OCI-LY1 (cell line): ENCODE measurements at regions not wholly inside any gene's neighbourhood (a gene's known extent, or its start where the extent isn't known, plus 50 kb on each side); places are given as distances from the start of the nearest gene placed in this dataset.

Experiments
- H2AFZ ChIP-seq: fragments of 200-600 bp; sonication (generic), shearing (Covaris generic); 2 replicates; pipeline ENCODE4 v1.6.0; 2014; ENCODE audit warnings: antibody characterized with exemption, mild to moderate bottlenecking, low read length
- H3F3A ChIP-seq: fragments of 200-600 bp; sonication (generic), shearing (Covaris generic); 2 replicates; pipeline ENCODE4 v1.6.0; 2014; ENCODE audit warnings: mild to moderate bottlenecking, antibody characterized with exemption, low read length, moderate library complexity; ENCODE audit not compliant: insufficient read depth
- H3K27ac ChIP-seq: fragments of 200-600 bp; sonication (generic); 2 replicates; pipeline ENCODE4 v1.5.1; 2014; ENCODE audit warnings: low read length, mixed run types, mild to moderate bottlenecking, low read depth; ENCODE audit not compliant: poor library complexity, severe bottlenecking
- H3K27me3 ChIP-seq: fragments of 200-600 bp; sonication (generic); 2 replicates; pipeline ENCODE4 v1.6.0; 2014; ENCODE audit warnings: antibody characterized with exemption, mild to moderate bottlenecking, low read length, moderate library complexity; ENCODE audit not compliant: insufficient read depth
- H3K36me3 ChIP-seq: fragments of 200-600 bp; sonication (generic); 2 replicates; pipeline ENCODE4 v1.6.1; 2014; ENCODE audit warnings: mild to moderate bottlenecking, antibody characterized with exemption, low read length, moderate library complexity, mixed read lengths; ENCODE audit not compliant: insufficient read depth
- H3K4me1 ChIP-seq: fragments of 200-600 bp; sonication (generic); 2 replicates; pipeline ENCODE4 v1.5.1; 2014; ENCODE audit warnings: mild to moderate bottlenecking, low read length, moderate library complexity; ENCODE audit not compliant: insufficient read depth, severe bottlenecking
- H3K4me2 ChIP-seq: fragments of 200-600 bp; sonication (generic), shearing (Covaris generic); 2 replicates; pipeline ENCODE4 v1.6.1; 2014; ENCODE audit warnings: low read length
- H3K4me3 ChIP-seq: fragments of 200-600 bp; sonication (generic); 2 replicates; pipeline ENCODE4 v1.5.1; 2014; ENCODE audit warnings: low read length, low read depth, mild to moderate bottlenecking, mixed read lengths; ENCODE audit not compliant: poor library complexity, severe bottlenecking
- H3K79me2 ChIP-seq: fragments of 200-600 bp; shearing (Covaris generic); 2 replicates; pipeline ENCODE4 v1.6.1; 2016; ENCODE audit warnings: mixed run types, low read length, mixed read lengths; ENCODE audit not compliant: insufficient read depth
- H3K9ac ChIP-seq: fragments of 200-600 bp; sonication (generic), shearing (Covaris generic); 2 replicates; pipeline ENCODE4 v1.6.1; 2014; ENCODE audit warnings: mild to moderate bottlenecking, low read length, mixed read lengths
- H3K9me2 ChIP-seq: fragments of 200-600 bp; sonication (generic), shearing (Covaris generic); 2 replicates; pipeline ENCODE4 v1.6.1; 2014; ENCODE audit warnings: low read depth, mild to moderate bottlenecking, low read length, mixed read lengths
- H3K9me3 ChIP-seq: fragments of 200-600 bp; shearing (Covaris generic); 2 replicates; pipeline ENCODE4 v1.6.1; 2014; ENCODE audit warnings: low read length, mixed read lengths
- H4K20me1 ChIP-seq: fragments of 200-600 bp; sonication (generic), shearing (Covaris generic); 2 replicates; pipeline ENCODE4 v1.6.0; 2016; ENCODE audit warnings: mild to moderate bottlenecking, low read length; ENCODE audit not compliant: insufficient read depth
- EZH2 ChIP-seq: fragments of 200-600 bp; sonication (generic), shearing (Covaris generic); IDR thresholded peaks from 2 replicates; pipeline ENCODE4 v1.8.0; 2017; ENCODE audit warnings: borderline replicate concordance, mixed run types, mild to moderate bottlenecking, antibody characterized with exemption, low read length, moderate library complexity, mixed read lengths
- TF ChIP-seq, protein P1 (sequence below): fragments of 200-600 bp; sonication (generic), shearing (Covaris generic); IDR thresholded peaks from 2 replicates; pipeline ENCODE4 v1.5.1; 2017; ENCODE audit warnings: mild to moderate bottlenecking, antibody characterized with exemption, low read length, moderate library complexity, mixed read lengths

DNA sequence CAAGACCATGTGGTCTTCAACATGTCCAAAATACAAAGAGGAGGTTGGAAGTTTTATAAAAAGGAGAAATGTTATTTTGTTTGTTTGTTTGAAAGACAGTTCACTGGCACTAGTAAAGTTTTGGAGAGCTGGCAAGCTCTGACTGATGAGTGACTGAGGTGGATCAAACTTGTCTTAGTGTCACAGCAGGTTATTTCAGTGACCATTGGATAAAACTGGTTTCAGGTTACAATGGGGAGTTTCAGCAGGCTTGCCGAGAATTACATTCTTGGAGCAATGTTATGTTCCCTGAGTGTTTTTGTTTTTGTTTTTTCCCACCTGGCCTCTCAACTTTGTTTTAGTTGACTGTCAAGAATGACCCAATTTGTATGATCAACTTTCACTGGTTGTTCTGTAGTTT lies 414.5 kb upstream of the ARHGEF26 start:
- no peaks in the 10 kb centered on the region for H3K4me1 ChIP-seq
- no peaks in the 10 kb centered on the region for H3K9me3 ChIP-seq
- no peak overlapping the region for H2AFZ ChIP-seq
- no peaks in the 10 kb centered on the region for H3K9me2 ChIP-seq
- H3K4me3 ChIP-seq = no peak overlapping the region
- H3K79me2 ChIP-seq = no peaks in the 10 kb centered on the region
- no peaks in the 10 kb centered on the region for H3F3A ChIP-seq
- H3K27ac ChIP-seq = no peak overlapping the region
- H3K27me3 ChIP-seq = no peaks in the 10 kb centered on the region
- H3K36me3 ChIP-seq = no peaks in the 10 kb centered on the region
- TF ChIP-seq EZH2 = no peak
- TF ChIP-seq, protein P1, sequence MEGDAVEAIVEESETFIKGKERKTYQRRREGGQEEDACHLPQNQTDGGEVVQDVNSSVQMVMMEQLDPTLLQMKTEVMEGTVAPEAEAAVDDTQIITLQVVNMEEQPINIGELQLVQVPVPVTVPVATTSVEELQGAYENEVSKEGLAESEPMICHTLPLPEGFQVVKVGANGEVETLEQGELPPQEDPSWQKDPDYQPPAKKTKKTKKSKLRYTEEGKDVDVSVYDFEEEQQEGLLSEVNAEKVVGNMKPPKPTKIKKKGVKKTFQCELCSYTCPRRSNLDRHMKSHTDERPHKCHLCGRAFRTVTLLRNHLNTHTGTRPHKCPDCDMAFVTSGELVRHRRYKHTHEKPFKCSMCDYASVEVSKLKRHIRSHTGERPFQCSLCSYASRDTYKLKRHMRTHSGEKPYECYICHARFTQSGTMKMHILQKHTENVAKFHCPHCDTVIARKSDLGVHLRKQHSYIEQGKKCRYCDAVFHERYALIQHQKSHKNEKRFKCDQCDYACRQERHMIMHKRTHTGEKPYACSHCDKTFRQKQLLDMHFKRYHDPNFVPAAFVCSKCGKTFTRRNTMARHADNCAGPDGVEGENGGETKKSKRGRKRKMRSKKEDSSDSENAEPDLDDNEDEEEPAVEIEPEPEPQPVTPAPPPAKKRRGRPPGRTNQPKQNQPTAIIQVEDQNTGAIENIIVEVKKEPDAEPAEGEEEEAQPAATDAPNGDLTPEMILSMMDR = no peak
- H3K9ac ChIP-seq = no peak overlapping the region
- H3K4me2 ChIP-seq = no peak overlapping the region
- no peaks in the 10 kb centered on the region for H4K20me1 ChIP-seq

DNA sequence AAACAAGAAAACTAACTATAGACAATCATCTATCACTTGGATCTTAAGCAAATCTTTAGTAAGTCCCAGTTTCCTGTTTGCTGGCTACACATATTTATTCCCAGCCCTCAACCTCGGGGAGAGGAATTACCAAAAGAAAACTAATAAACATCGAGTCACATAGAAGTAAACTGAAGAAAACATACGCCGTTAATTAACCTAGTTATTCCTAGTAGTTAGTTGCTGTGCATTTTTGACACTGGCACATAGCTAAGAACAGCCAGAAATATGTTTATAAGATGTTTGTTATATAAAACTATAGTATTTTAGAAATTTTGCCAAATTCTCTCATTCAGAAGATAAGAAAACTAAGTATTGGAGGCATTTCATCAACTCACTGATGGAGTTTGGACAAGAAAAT lies 407.2 kb upstream of the ARHGEF26 start:
- no peaks in the 10 kb centered on the region for H3K9me3 ChIP-seq
- no peaks in the 10 kb centered on the region for H4K20me1 ChIP-seq
- no peaks in the 10 kb centered on the region for H3K79me2 ChIP-seq
- no peak overlapping the region for H3K4me2 ChIP-seq
- H3K4me3 ChIP-seq = no peak overlapping the region
- no peaks in the 10 kb centered on the region for H3K4me1 ChIP-seq
- H3K27me3 ChIP-seq = no peaks in the 10 kb centered on the region
- no peak overlapping the region for H2AFZ ChIP-seq
- no peaks in the 10 kb centered on the region for H3K9me2 ChIP-seq
- H3K36me3 ChIP-seq = no peaks in the 10 kb centered on the region
- H3K27ac ChIP-seq = no peak overlapping the region
- H3F3A ChIP-seq = no peaks in the 10 kb centered on the region
- H3K9ac ChIP-seq = no peak overlapping the region
- TF ChIP-seq EZH2 = no peak
- TF ChIP-seq, protein P1 = no peak

DNA sequence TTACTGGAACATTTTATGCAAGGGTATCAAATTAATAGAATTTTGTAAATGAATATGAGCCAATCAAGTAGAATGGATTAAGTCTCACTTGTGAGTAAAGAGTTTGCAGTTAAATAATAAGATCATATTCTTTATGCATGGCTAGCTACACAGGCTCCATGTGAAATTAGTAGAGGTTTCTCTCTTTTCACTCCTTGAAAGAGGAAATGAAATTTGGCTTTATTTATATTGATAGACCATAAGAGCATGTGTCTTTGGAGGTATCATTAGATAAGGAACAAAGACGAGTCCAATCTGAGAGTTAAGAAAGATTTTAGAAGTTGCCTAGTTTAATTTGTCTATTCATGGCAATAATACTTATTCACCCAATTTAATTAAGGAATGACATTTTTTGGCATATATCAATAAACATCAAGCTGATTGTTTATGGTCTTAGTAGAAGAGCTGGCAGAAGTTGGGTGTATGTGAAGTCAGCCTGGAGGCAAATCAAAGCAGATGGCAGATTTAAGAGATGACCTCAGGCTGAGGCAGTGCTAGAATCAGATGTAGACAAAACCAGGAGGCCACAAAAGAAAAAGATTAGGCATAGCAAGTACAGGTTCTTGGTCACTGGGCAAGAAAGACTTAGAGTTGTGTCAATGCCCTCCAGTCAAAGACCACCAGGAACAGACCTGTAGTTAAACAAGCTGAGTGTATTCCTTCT lies 406.5 kb upstream of the ARHGEF26 start:
- Histone ChIP-seq H3K4me3 (no peak overlapping the region), H3K4me2 (no peak overlapping the region), H4K20me1 (no peaks in the 10 kb centered on the region), H3F3A (no peaks in the 10 kb centered on the region), H3K36me3 (no peaks in the 10 kb centered on the region), H3K9me3 (no peaks in the 10 kb centered on the region), H3K27ac (no peak overlapping the region), H3K9me2 (no peaks in the 10 kb centered on the region), H3K27me3 (no peaks in the 10 kb centered on the region), H3K9ac (no peak overlapping the region), H3K4me1 (no peaks in the 10 kb centered on the region), H3K79me2 (no peaks in the 10 kb centered on the region), H2AFZ (no peak overlapping the region)
- TF ChIP-seq, protein P1 = no peak
- TF ChIP-seq EZH2 = no peak
